ENCODE measurements at regions not wholly inside any gene's neighbourhood (a gene's known extent, or its start where the extent isn't known, plus 50 kb on each side); places are given as distances from the start of the nearest gene placed in this dataset.

DNA sequence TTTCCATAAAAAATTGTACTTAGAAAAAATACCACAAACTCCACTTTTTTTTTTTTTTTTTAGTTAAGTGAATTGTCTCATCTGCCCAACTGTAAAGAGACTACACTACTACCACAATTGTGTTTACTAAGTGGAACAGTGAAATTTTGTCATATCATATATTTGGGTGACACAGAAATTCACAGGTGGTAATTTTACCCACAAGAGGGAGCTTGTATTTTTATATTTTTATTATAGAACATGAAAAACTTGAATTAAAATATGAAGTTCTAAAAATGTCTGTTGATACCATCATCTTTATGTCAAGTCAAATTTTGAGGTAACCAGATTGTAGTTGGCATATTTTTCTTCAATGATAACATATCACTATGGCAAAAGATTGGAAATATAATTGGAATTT, 329.4 kb upstream of the SOX5 start:
- no peak for DNase-seq (ENCODE audit: low spot score)

DNA sequence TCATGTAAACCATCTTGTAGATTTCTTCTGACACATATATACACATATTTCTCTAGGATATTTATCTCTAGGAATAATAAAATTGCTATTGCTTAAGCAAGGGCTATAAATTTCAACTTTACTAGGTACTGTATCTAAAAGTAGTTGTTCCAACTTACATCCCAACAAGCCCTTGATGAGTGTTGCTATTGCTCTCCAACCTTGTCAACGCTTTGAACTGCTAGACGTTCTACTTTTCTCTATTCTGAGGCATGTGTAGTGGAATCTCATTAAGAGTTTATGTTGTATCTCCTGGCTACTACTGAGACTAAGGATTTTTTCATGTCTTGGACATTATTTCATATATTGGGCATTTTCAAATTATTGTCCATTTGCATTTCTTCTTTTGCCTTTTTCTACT, 321.5 kb upstream of the SOX5 start:
- no peak for DNase-seq (ENCODE audit: low spot score)

DNA sequence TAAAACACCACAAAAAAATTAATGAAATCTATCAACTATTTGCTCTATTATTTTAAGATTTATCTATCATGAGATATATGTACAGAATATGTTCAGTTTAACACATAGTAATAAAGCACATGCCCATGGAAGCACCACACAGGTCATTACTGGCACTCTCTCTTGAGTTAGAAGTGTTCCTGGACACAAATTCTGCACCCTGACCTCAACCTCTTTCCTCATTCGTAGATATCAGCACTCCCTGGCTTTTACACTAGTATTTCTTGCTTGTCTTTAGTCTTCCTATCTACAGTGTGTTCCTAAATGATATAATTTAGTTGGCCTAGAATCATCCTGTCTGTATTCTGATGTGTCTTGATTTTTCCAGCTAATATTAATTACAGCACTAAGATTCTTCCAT, 321.0 kb upstream of the SOX5 start:
- no peak for DNase-seq (ENCODE audit: low spot score)

DNA sequence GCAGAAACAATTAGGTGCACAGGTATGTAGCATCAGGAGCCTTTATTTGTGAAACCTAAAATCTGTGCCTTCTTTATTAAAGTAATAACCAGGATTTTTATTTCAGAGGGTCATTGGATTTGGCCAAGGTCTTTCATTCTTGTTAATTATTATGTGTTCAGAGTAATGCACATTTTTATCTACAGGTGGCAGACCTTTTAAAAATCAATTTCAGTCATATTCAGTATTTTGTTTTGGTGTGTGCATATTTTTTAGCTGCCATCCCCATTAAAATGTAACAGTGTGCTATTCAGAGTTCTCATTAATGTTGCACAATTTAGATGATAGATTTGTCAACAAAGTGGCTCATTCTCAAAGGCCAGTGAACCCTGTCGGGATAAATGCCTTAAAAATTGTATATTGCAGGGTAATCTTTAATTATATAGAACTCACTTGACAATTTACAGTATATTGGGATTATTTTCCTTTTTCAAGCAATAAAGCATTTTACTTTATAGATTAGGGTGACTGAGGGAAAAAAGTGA, 319.3 kb upstream of the SOX5 start:
- no peak for DNase-seq (ENCODE audit: low spot score)

DNA sequence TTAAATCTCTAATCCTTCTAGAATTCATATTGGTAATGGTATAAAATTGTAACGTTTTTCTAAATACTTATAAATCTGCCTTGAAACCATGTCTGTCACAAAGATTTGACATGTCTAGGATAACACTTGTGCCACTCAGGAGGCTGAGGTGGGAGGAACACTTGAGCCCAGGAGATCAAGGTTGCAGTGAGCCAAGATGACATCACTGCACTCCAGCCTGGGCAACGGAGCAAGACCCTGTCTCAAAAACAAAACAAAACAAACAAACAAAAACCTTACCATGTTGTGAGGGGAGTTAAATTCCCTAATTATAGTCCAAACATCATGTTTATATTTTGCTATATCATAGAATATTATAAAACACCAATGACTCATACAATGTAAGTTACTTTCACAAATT, 317.5 kb upstream of the SOX5 start:
- DNase-seq (ENCODE audit: low spot score): no peak

DNA sequence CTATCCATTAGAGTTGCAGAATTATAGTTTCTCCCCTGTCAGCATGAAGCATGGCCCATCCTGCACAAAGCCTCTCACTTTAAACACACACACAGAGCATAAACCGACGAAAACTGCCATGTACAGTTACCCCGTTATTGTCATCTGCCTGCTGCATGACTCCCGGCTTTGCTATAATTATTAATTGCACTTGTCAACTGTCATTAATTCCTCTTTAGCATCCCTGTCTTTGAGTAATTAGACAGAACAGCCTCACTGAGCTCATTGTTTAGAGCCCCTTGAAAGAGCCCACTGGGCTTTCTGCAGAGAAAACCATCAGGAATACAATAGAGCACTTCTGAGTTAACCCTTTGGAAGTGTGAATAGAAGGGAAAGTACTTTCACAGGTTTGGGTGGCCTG, 307.2 kb upstream of the SOX5 start:
- no peak for DNase-seq (ENCODE audit: low spot score)

DNA sequence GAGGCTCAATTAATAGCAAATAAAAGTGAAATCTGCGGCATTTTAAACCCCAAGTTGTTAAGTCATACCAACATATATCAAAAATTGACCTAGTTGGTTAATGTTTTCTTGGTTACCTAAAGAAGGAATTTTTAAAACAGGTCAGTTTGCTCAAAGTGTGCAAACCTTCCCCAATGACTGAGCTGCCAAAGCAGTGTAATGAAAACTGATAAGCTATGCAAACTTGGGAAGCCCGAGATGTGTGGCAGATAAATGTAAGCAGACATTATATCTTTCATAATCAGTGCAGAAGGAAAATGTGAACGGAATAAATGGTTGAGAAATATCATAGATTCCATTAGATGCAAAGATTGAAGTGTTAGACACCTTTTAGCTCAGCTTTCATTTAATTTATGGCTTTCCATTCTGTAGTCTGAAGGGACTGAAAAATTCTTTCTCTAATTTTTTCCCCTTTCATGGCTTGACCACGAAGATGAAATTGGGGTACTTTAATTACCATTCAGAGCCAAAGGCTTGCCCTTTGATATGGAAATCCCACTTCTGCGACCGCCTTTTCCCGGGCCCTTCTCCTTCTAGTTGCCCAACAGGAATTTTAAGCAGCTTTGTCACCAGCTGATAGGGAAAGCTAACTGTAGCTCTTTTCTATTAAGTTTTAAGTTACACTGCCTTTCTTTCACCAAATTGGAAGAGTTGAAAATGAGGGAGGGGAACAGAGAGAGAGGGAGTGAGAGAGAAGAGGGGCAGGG, 306.6 kb upstream of the SOX5 start:
- DNase-seq (ENCODE audit: low spot score): no peak

DNA sequence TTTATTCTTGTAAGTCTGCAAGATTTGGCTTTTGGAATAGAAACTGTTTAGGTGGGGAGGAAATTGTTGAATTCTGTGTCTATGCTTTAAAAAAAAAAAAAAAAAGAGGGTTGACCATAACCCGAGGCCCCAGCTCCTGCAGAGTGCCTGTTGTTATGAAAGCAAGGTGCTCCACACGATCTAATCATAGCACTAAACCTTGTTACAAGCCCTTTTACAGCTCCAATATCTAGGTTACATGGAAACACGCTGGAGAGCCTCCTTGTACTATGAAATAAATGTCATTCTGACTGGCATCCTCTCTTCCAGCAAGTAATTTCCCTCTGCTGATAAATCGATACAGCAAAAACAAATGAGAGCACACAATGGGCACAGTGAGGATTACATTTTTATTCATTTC, 303.1 kb upstream of the SOX5 start:
- DNase-seq (ENCODE audit: low spot score): no peak

DNA sequence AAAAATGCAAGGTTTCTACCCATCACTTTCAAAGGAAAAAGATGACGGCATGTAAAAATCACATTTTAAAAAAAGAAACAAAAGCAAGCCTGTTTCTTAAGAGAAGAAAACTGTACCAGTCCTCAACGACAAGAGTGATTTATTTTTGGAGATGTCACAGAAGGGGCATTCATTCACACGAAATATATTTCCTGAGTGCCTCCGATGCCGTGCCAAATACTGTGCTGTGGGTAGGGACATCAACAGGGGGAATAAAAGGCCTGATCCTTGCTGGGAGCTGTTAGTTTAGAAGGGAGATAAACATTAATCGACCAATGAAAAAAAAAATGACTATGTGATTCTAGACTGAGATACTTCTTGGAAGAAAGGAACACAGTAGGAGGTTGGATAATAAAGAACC, 297.5 kb upstream of the SOX5 start:
- no peak for DNase-seq (ENCODE audit: low spot score)

DNA sequence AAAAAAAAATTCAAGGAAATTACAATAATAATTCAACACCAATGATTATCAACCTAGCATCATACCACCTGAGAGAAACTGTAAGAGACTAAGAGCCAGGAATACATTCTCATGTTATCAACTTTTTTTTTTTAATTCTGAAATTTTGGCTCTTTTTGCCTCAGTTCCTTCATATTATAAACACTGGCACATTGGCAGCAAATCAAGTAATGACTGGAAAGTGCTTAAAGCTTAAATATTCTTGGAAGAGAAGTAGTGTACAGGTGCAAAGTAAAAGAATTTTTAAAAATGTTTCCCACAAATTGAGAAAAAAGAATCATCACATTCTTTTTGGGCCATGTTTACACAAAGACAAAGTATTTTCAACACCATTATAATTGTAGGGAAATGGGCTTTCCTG, 296.9 kb upstream of the SOX5 start:
- DNase-seq (ENCODE audit: low spot score): no peak

DNA sequence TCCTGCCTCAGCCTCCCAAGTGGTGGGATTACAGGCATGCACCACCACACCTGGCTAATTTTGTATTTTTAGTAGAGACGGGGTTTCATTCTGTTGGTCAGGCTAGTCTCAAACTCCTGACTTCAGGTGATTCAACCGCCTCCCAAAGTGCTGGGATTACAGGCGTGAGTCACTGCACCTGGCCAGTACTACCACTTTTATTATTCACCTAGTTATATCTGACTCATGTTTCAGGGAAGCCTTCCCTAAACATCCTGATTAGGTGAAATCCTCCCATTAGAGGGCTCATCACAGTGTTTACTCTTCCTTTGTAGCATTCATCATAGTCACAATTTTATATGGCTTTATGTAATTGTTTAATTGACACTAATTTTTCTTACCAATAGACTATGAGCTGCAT, 295.3 kb upstream of the SOX5 start:
- DNase-seq (ENCODE audit: low spot score): no peak

DNA sequence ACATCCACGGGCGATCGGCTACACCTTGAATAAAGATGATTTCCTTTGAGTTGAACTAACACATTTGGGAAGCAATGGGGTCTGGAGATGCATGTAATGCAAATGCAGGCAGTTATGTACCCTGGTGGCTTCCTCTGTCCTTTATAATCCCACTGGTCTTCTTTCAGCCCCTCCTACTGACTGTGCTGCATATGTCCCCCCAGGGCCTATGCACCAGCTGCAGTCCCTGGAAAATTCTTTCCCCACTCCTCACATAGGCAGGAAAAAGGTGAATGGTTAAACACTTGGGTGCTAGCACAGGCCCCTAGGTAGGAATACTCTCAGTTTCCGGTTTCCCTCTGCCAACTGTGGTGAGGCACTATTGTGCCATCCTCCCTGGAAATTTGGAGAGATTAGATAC, 294.8 kb upstream of the SOX5 start:
- no peak for DNase-seq (ENCODE audit: low spot score)

DNA sequence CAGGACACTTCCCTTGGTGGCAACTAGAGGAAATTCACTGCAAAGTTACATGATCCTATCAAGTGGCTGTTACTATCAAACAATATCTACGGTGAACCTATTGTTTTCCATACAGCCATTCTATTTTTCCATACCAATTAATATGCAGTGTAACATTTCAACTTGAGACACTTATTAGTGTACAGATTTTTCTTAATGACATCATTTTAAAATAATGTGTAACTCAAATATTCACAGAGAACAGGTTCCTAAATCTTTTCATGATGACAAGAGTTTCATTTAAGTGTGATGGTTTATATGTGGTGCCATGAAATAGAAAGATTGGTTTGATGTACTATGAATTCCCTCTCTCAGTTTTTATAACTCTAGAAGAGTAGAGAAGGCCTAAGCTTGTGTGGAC, 291.2 kb upstream of the SOX5 start:
- DNase-seq (ENCODE audit: low spot score): no peak

DNA sequence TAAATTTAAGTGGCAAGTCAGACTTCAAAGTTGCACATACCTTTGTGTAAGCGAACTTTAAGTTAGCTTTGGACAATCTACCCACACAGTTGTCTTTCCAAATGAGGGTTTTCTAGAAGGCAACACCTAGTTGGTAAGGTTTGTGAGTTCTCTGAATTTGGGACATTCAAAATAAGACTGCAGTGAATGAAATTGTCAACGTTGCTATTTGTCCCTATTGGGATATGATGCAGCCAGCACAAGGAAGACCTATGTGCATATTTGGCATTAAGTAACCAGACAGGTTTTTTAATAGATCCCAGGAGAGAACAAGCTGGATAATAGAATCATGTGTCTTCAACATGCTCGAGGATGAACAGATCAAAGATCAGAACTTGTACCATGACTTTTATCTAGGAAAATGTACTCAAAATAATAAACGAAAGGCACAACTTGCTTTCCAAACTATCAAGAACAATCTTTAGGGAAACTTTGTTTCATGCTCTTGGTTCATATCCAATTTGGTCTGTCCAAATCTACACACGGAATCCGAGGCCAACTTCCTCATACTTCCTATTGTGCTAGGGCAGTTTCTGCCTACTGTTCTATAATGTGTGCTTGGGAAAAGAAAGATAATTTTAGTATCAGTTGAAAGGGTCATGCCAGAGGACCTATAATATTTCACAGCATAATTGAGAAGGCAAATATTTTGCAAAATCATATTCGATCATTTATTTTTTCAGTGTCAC, 284.2 kb upstream of the SOX5 start:
- DNase-seq (ENCODE audit: low spot score): no peak

DNA sequence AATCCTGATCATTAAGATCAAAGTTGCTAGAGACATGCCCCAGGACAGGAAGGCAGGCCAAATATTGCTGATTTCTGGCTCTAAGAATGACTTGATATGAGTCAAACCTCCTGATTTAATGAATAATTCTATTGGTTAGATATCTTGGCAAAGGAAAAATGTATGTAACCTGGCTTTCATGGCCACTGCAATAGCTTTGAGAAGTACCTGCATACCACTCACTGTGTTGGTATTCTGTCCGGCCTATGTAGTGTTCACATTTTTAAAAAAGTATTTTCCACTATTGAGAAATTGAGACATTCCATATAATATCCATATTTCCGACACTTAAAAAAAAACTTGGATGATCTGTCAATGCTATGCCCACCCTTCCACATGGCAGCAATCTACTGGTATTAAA, 283.1 kb upstream of the SOX5 start:
- no peak for DNase-seq (ENCODE audit: low spot score)

DNA sequence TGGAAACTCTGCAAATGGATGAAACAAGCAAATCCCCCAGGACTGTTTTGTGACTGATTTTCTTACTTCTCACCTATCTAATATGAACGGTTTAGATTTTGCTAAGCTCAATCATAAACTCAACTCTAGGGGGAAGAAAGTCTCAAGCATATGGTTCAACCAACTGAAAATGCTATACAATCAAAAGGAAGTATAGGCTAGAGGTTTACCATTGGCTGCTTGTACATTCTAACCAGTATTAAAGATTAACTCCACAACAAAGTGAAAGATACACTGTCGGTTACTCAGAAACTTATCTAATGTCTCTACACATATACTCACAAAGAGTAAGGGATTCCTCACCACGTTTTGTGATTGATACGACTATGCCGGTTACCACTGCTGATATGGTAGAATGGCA, 281.8 kb upstream of the SOX5 start:
- DNase-seq (ENCODE audit: low spot score): no peak

DNA sequence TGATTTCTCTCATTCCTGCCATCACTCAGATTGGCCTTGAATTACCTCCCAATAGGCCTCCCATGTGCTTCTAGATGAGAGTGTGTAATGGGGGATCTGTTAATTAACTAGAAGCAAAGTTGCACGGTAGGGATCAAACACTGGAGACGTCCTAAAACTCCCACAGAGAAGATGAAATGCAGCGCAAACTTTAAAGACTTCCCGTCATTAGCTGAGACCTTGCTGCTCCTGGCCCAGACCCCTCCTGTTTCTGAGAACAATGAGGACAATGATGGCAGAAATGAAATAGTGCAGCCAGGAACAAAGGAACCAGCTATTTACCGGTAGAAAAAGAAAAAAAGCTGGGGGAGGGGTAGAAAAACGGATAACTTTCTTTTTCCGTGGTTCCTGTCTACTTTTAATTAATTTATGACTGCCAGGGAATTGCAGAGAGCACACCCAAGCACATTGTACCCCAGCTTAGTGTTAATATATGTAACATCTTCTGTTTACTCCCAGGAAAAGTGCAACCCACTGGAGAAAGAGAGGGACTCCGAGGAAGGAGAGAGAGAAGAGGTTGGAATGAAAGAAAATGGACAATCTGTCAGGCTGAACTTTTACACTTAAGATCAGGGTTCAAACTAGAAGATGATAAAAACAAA, 280.7 kb upstream of the SOX5 start:
- DNase-seq (ENCODE audit: low spot score): no peak

DNA sequence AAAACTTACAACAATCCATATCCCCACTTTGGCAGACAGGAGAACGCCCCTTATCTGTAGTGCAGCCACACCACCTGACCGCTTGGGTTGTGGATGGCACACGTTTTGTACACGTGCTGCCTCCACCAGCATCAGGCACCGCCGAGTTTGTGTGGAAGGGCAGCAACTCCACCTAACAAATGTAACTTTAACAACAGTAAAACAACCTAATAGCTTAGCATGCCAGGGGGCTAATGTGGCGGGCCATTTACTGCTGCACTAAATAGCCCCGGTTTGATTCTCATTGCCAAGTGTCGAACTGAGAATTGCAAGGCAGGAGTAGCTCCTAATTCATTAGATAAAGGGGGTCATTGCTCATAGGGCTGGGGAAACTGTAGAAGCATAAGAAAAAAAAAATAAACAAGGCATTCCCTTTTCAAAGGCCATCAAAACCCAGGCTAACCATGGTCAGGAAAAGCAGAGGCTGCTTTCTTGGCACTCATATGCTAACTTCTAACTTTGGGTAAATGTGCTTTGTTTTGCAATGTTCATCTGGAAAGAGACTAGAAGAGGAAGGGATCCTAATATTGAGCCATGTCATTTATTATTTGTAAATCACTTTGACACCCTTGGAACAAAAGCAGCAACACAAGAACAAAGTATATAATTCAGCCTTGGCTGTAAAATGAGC, 279.7 kb upstream of the SOX5 start:
- DNase-seq (ENCODE audit: low spot score): no peak

DNA sequence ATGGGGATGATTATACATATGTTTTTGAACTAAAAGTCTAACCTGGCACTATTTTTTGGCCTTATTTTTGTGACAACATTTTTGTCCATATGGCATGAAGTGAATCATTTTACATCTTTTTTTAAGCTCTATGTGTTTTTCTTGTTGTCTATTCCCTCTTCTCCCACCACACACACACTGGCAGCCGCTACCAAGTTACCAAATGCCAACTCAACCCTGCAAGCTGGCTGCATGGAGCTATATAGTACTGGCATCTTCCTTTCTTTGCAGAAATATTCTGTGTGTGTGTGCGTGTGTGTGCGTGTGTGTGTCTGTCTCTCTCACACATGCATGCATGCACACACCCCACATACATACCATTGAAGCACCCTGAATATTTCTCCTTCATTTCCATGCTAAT, 278.9 kb upstream of the SOX5 start:
- DNase-seq (ENCODE audit: low spot score): no peak

DNA sequence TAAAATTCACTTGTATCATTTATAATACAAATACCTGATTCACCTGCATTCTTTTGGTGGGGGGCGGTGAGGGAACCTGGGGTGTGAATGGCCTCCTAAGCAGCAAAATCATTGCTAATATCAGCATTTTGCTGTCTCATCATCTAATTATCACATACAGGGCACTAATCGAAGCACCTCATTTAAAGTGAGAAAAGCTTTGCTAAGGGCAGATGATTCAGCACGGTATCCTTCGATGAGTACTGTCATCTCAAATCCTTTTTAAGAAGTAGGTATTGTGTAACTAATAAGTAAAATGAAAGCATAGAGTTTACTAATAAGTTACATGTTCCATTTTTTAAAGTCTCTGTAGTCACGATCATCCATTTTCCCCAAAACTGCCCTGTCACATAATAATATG, 278.1 kb upstream of the SOX5 start:
- no peak for DNase-seq (ENCODE audit: low spot score)

DNA sequence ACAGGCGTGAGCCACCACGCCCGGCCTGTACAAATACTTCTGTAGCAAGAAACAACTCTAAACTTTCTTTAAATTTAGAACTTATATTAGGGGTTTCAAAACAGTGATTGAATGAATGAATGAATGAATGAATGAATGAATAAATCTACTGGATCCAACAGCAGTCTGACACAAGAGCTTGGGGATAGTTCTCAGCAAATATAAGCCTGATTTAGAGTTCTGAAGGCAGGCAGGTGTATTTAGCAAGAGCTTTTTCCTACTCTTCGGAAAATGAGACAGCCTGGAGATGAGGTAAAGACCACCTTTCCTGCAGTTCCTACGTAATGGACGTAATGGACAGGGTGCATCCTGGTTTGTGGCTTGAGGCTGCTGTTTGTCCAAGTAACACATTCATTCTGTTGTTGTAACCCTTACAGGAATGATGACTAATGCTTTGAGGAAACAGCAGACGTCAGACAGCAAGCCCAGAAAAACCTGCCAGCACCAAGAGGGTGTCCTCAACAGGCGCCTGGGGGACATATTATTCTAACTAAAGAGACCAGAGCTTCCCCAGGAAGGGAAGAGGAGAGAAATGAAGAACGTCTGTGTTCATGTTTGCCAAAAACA, 277.4 kb upstream of the SOX5 start:
- peak; percentile 11 for DNase-seq (ENCODE audit: low spot score)

DNA sequence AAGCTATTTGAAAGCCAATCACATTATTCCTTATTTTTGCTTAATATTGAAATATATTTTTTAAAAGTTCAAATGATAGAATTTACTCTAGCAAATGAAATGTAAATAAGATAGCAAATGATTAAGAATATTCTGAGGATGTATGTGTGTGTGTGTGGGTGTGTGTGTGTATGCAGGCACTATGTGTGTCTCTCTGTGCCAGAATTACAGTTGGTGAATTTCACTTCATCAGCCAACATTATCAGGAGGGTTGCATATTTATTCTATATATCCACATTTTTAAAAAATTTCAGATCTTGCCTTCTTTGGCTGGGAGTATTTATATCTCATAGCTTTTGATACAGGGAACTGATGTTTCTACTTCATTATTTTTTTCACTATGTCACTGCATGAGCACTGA, 274.9 kb upstream of the SOX5 start:
- DNase-seq (ENCODE audit: low spot score): no peak

All from activated CD4-positive, alpha-beta T cell treated with anti-CD3 and anti-CD28 coated beads, Interleukin-2, Interleukin-4, amounts not matched to agents 100 ng/mL and 50 ng/mL, durations not matched to agents 16 hours and 8 hours (primary cell).